Loucy (cell line): ENCODE measurements at regions not wholly inside any gene's neighbourhood (a gene's known extent, or its start where the extent isn't known, plus 50 kb on each side); places are given as distances from the start of the nearest gene placed in this dataset.

Experiments used
- CTCF ChIP-seq: fragments of 200-600 bp; sonication (generic); conservative IDR thresholded peaks from 2 replicates; pipeline ENCODE4 v1.5.1; 2014; ENCODE audit warnings: mild to moderate bottlenecking, antibody characterized with exemption, low read length
- EZH2phosphoT487 ChIP-seq: fragments of 200-600 bp; IDR thresholded peaks from 2 replicates; pipeline ENCODE4 v1.6.1; 2018; ENCODE audit warnings: antibody characterized with exemption, mild to moderate bottlenecking, moderate library complexity, borderline replicate concordance

- TF ChIP-seq EZH2phosphoT487 (no peak), CTCF (no peak)
Observed at GRCh38 chr6:95169775-95170174, 407.6 kb upstream of the MANEA start.
